ENCODE measurements at regions not wholly inside any gene's neighbourhood (a gene's known extent, or its start where the extent isn't known, plus 50 kb on each side); places are given as distances from the start of the nearest gene placed in this dataset.
"Not testable (repeated sequence)": the region's sequence is repeated elsewhere in the genome, so short reads cannot be mapped to it uniquely, and the experiment has no call there.

DNA sequence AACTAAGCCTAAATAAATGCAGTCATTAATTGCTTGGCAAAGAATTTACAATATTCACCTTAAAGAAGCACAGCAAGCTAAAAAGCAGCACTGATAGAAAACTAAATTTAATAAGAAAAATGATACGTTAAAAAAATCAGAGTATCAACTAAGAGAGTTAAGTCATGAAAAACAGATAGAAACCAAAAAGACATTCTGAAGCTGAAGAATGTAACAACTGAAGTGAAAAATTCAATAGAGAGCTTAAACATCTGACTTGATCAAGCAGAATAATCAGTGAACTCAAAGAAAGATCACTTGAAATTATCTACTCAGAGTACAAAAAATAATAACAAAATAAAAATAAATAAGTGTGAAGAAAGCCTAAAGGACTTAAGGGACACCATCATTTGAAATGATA is 588.0 kb upstream of the HS3ST1 start:
- DNase-seq (ENCODE audit: extremely low spot score, unreplicated experiment): no peak
- Mint-ChIP-seq H3K4me1 (ENCODE audit: unreplicated experiment) (no peaks in the 10 kb centered on the region), H3K9me3 (peaks cover 6% of the 10 kb centered on the region), H3K27me3 (no peaks in the 10 kb centered on the region), H3K27ac (no peak overlapping the region), H3K36me3 (no peaks in the 10 kb centered on the region), H3K4me3 (no peak overlapping the region)
- TF ChIP-seq CTCF (conservative IDR thresholded peaks at IDR 0.05): no peak

DNA sequence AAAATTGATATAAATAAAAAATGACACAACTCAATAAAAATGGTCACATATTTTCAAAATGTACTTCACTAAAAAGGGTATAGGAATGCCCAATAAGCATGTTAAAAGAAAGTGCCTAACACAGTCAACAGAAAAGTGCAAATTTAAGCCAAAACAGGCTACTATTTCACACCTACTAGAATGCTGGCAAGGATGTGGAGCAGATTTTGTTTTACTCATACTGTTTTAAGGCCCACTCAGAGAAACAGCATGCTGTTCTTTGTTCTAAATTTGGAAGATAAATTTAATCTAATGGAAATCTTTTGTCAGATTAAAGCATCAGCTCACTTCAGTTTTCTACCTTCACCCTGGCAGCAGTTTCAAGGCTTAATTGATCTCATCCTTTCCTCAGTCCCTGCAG is 576.8 kb upstream of the HS3ST1 start:
- Mint-ChIP-seq H3K4me3 (no peak overlapping the region), H3K27me3 (no peaks in the 10 kb centered on the region), H3K36me3 (no peaks in the 10 kb centered on the region), H3K9me3 (no peaks in the 10 kb centered on the region), H3K27ac (no peak overlapping the region), H3K4me1 (ENCODE audit: unreplicated experiment) (no peaks in the 10 kb centered on the region)
- DNase-seq (ENCODE audit: extremely low spot score, unreplicated experiment): no peak
- no peak for TF ChIP-seq CTCF (conservative IDR thresholded peaks at IDR 0.05)

- not testable (repeated sequence) for H3K4me1 Mint-ChIP-seq (ENCODE audit: unreplicated experiment); H3K4me3 Mint-ChIP-seq; DNase-seq (ENCODE audit: extremely low spot score, unreplicated experiment); H3K27ac Mint-ChIP-seq; H3K36me3 Mint-ChIP-seq; H3K9me3 Mint-ChIP-seq; H3K27me3 Mint-ChIP-seq
These were observed 567.9 kb upstream of the HS3ST1 start for GRCh38 chr4:11996581-11996980.

- DNase-seq (ENCODE audit: extremely low spot score, unreplicated experiment): no peak
- Mint-ChIP-seq H3K36me3 (no peaks in the 10 kb centered on the region), H3K4me3 (no peak overlapping the region), H3K27me3 (peaks cover 5% of the 10 kb centered on the region), H3K4me1 (ENCODE audit: unreplicated experiment) (no peaks in the 10 kb centered on the region), H3K9me3 (no peaks in the 10 kb centered on the region), H3K27ac (no peak overlapping the region)
- no peak for TF ChIP-seq CTCF (conservative IDR thresholded peaks at IDR 0.05)
These were observed 548.1 kb upstream of the HS3ST1 start for GRCh38 chr4:11976726-11977263.

- H3K4me1 Mint-ChIP-seq (ENCODE audit: unreplicated experiment): no peaks in the 10 kb centered on the region
- H3K27me3 Mint-ChIP-seq: no peaks in the 10 kb centered on the region
- no peak overlapping the region for H3K27ac Mint-ChIP-seq
- TF ChIP-seq CTCF (conservative IDR thresholded peaks at IDR 0.05): no peak
- no peak overlapping the region for H3K4me3 Mint-ChIP-seq
- H3K36me3 Mint-ChIP-seq: no peaks in the 10 kb centered on the region
- DNase-seq (ENCODE audit: extremely low spot score, unreplicated experiment): no peak
- H3K9me3 Mint-ChIP-seq: no peaks in the 10 kb centered on the region
These were observed 544.6 kb upstream of the HS3ST1 start for GRCh38 chr4:11973270-11973669.

GRCh38 chr4:11970754-11971153 is 542.1 kb upstream of the HS3ST1 start:
- Mint-ChIP-seq H3K9me3 (no peaks in the 10 kb centered on the region), H3K4me3 (no peak overlapping the region), H3K4me1 (ENCODE audit: unreplicated experiment) (no peaks in the 10 kb centered on the region), H3K36me3 (no peaks in the 10 kb centered on the region), H3K27ac (no peak overlapping the region), H3K27me3 (no peaks in the 10 kb centered on the region)
- no peak for TF ChIP-seq CTCF (conservative IDR thresholded peaks at IDR 0.05)
- DNase-seq (ENCODE audit: extremely low spot score, unreplicated experiment): no peak

Measured in type B pancreatic cell (in vitro differentiated cells).